BE2C (cell line): ENCODE measurements at regions not wholly inside any gene's neighbourhood (a gene's known extent, or its start where the extent isn't known, plus 50 kb on each side); places are given as distances from the start of the nearest gene placed in this dataset.
"Not testable (repeated sequence)": the region's sequence is repeated elsewhere in the genome, so short reads cannot be mapped to it uniquely, and the experiment has no call there.

ENCODE experiments used
- DNase-seq: peaks from one replicate; pipeline ENCODE4 v3.0.0-alpha.2; 2020
- H3K27me3 ChIP-seq: fragments of 250-450 bp; sonication (Bioruptor Pico); 2 replicates; pipeline ENCODE4 v1.5.1; 2020; ENCODE audit warnings: mild to moderate bottlenecking
- H3K36me3 ChIP-seq: fragments of 250-450 bp; sonication (Bioruptor Pico); 2 replicates; pipeline ENCODE4 v1.5.1; 2020; ENCODE audit warnings: mild to moderate bottlenecking
- H3K4me1 ChIP-seq: fragments of 250-450 bp; sonication (Bioruptor Pico); 2 replicates; pipeline ENCODE4 v1.5.1; 2020
- H3K4me3 ChIP-seq: 2 replicates; pipeline ENCODE4 v1.5.1; 2011; ENCODE audit warnings: low read depth, low read length
- H3K9me3 ChIP-seq: fragments of 250-450 bp; sonication (Bioruptor Pico); 2 replicates; pipeline ENCODE4 v1.5.1; 2020
- TF ChIP-seq, protein P1 (sequence below): IDR thresholded peaks from 2 replicates; pipeline ENCODE4 v1.5.1; 2012; ENCODE audit warnings: mild to moderate bottlenecking, low read depth, low read length

GRCh38 chr6:10343320-10343719, 71.6 kb downstream of the TFAP2A start:
- TF ChIP-seq, protein P1, sequence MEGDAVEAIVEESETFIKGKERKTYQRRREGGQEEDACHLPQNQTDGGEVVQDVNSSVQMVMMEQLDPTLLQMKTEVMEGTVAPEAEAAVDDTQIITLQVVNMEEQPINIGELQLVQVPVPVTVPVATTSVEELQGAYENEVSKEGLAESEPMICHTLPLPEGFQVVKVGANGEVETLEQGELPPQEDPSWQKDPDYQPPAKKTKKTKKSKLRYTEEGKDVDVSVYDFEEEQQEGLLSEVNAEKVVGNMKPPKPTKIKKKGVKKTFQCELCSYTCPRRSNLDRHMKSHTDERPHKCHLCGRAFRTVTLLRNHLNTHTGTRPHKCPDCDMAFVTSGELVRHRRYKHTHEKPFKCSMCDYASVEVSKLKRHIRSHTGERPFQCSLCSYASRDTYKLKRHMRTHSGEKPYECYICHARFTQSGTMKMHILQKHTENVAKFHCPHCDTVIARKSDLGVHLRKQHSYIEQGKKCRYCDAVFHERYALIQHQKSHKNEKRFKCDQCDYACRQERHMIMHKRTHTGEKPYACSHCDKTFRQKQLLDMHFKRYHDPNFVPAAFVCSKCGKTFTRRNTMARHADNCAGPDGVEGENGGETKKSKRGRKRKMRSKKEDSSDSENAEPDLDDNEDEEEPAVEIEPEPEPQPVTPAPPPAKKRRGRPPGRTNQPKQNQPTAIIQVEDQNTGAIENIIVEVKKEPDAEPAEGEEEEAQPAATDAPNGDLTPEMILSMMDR = no peak
- H3K9me3 ChIP-seq = no peaks in the 10 kb centered on the region
- DNase-seq = no peak
- H3K4me1 ChIP-seq = no peaks in the 10 kb centered on the region
- no peak overlapping the region for H3K4me3 ChIP-seq
- H3K36me3 ChIP-seq = no peaks in the 10 kb centered on the region
- no peaks in the 10 kb centered on the region for H3K27me3 ChIP-seq

DNA sequence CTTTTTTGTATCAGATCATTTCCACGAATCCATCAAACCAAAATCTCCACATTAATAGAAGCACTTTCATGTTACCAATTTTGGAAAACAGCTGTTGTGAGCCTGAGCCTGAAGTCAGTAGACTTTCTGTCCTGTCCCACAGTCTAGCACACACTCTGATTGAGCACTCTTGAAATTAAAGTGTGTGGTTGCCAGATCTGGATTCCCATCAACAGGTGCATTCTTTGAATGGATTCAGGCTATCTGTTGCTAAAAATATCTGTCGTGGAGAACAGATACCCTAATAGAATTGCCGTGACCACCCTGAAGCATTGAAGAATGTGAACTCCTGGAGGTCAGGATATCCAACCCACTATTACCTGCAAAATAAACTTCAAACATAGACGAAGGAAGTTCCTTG, 73.3 kb downstream of the TFAP2A start:
- TF ChIP-seq, protein P1 = no peak
- Histone ChIP-seq H3K9me3 (no peaks in the 10 kb centered on the region), H3K4me1 (no peaks in the 10 kb centered on the region), H3K4me3 (no peak overlapping the region), H3K27me3 (no peaks in the 10 kb centered on the region), H3K36me3 (no peaks in the 10 kb centered on the region)
- no peak for DNase-seq

GRCh38 chr6:10338151-10338550, 76.7 kb downstream of the TFAP2A start:
- TF ChIP-seq, protein P1 = no peak
- Histone ChIP-seq H3K4me3 (no peak overlapping the region), H3K9me3 (no peaks in the 10 kb centered on the region), H3K36me3 (no peaks in the 10 kb centered on the region), H3K4me1 (no peaks in the 10 kb centered on the region), H3K27me3 (no peaks in the 10 kb centered on the region)
- DNase-seq = no peak

GRCh38 chr6:10337376-10337775, 77.5 kb downstream of the TFAP2A start:
- H3K36me3 ChIP-seq, H3K9me3 ChIP-seq, H3K4me3 ChIP-seq, H3K4me1 ChIP-seq, DNase-seq, H3K27me3 ChIP-seq: not testable (repeated sequence)

DNA sequence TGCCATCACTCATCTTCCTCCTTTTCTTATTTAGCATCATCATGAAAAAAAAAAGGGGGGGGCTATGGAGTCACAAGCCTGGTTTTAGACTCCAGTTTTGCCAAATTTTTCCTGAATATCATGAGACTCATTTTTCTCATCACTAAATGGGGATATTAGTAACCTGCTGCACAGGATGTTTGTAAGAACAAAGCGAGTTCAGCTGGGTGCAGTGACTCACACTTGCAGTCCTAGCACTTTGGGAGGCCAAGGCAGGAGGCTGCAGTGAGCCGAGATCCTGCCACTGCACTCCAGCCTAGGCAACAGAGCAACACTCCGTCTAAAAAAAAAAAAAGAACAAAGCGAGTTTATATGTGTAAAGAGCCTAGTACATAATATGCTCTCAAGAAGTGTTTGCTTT, 82.8 kb downstream of the TFAP2A start:
- no peaks in the 10 kb centered on the region for H3K36me3 ChIP-seq
- H3K27me3 ChIP-seq = no peaks in the 10 kb centered on the region
- H3K4me1 ChIP-seq = no peaks in the 10 kb centered on the region
- H3K9me3 ChIP-seq = no peaks in the 10 kb centered on the region
- DNase-seq = no peak
- no peak overlapping the region for H3K4me3 ChIP-seq
- TF ChIP-seq, protein P1 = no peak

DNA sequence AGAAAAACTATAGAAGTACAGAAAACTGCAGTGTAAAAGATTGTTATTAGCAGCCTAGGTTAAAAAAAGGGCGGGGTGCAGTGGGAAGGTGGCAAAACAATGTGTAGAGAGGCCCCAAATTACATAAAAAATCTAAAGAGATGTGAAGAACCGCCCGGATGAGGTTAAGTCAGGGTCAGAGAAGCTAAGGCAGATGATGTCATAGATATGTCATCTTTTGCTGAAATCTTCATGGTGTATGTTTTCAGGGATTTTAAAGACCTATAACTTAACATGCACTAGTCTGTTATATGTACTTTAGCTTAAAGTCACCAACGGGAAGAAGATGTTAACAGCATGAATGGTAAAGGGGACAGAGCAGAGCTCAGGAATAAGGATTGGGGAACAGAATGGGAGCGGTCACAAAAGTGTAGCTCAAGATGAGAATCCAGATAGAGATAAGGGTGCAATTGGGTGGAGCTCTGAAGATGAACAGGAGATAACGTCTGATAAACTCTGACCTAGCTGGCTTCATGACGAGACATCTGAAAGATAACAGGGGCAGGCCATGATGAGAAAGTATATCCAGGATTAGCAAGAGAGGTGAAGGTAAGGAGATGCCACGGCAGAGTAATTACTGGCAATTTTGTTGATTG, 83.4 kb downstream of the TFAP2A start:
- H3K9me3 ChIP-seq = no peaks in the 10 kb centered on the region
- TF ChIP-seq, protein P1 = no peak
- DNase-seq = no peak
- no peak overlapping the region for H3K4me3 ChIP-seq
- no peaks in the 10 kb centered on the region for H3K36me3 ChIP-seq
- H3K4me1 ChIP-seq = no peaks in the 10 kb centered on the region
- no peaks in the 10 kb centered on the region for H3K27me3 ChIP-seq

- Histone ChIP-seq H3K4me1 (no peaks in the 10 kb centered on the region), H3K4me3 (no peak overlapping the region), H3K36me3 (no peaks in the 10 kb centered on the region), H3K27me3 (no peaks in the 10 kb centered on the region), H3K9me3 (no peaks in the 10 kb centered on the region)
- TF ChIP-seq, protein P1 = no peak
- DNase-seq = no peak
Measured at GRCh38 chr6:10330515-10330914, 84.4 kb downstream of the TFAP2A start.
